Stimulated activated naive B cell treated with anti-CD40 and anti-IgM and Interleukin-4, amounts not matched to agents 10 μg/mL and 1 μg/mL and 100 μg/mL, for 72 hours (primary cell): ENCODE measurements at regions not wholly inside any gene's neighbourhood (a gene's known extent, or its start where the extent isn't known, plus 50 kb on each side); places are given as distances from the start of the nearest gene placed in this dataset.
"Not testable (repeated sequence)": the region's sequence is repeated elsewhere in the genome, so short reads cannot be mapped to it uniquely, and the experiment has no call there.

Experiments used
- ATAC-seq, 2 donors: fragments of 150-1000 bp; cut with Tn5 transposase; replicated peaks; 2 replicates each; pipeline ENCODE4 v1.10.0; 2021; ENCODE audit warnings: moderate library complexity in 1 of 2
- DNase-seq: peaks from one replicate; pipeline ENCODE4 v3.0.0; 2021
- H3K27ac Mint-ChIP-seq: one replicate; pipeline ENCODE4 v1.8.0; 2022; ENCODE audit warnings: mild to moderate bottlenecking, mixed read lengths
- H3K27me3 Mint-ChIP-seq, 2 donors: one replicate each; pipeline ENCODE4 v1.8.0; 2022; ENCODE audit warnings: mixed read lengths in 2 of 2
- H3K36me3 Mint-ChIP-seq, 2 donors: one replicate each; pipeline ENCODE4 v1.8.0; 2022; ENCODE audit warnings: mixed read lengths in 2 of 2, mild to moderate bottlenecking in 1 of 2
- H3K4me1 Mint-ChIP-seq, 2 donors: one replicate each; pipeline ENCODE4 v1.8.0; 2022; ENCODE audit warnings: mixed read lengths in 2 of 2, mild to moderate bottlenecking in 1 of 2
- H3K4me3 Mint-ChIP-seq, 2 donors: one replicate each; pipeline ENCODE4 v1.8.0; 2022; ENCODE audit warnings: mild to moderate bottlenecking in 2 of 2, mixed read lengths in 2 of 2, moderate library complexity in 1 of 2
- H3K9me3 Mint-ChIP-seq, 2 donors: one replicate each; pipeline ENCODE4 v1.8.0; 2022; ENCODE audit warnings: mixed read lengths in 2 of 2, mild to moderate bottlenecking in 1 of 2

DNA sequence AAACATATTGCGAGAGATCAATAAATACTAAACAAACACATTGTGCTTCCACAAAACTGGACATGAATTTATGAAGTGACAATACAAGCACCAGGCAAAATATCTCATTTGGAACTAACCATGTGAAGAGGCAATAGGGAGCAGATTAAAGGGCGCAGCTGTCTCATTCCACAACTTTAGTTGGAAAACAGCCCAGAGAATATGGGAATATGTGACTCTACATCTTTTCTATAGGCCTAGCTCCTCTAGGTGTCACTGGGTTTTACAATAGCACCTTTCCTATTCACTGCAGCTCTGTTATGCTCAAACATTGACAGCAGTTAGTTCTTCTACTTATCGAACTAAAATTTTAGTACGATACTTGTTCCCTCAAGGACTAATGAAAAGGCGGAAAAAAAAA, 866.3 kb upstream of the GBE1 start:
- Mint-ChIP-seq H3K9me3 (peaks cover 9 to 15% of the 10 kb centered on the region in 2 donors), H3K4me3 (no peak overlapping the region), H3K27ac (no peak overlapping the region), H3K27me3 (no peaks in the 10 kb centered on the region), H3K4me1 (no peaks in the 10 kb centered on the region), H3K36me3 (no peaks in the 10 kb centered on the region)
- DNase-seq (no peak), ATAC-seq (no peak)

DNA sequence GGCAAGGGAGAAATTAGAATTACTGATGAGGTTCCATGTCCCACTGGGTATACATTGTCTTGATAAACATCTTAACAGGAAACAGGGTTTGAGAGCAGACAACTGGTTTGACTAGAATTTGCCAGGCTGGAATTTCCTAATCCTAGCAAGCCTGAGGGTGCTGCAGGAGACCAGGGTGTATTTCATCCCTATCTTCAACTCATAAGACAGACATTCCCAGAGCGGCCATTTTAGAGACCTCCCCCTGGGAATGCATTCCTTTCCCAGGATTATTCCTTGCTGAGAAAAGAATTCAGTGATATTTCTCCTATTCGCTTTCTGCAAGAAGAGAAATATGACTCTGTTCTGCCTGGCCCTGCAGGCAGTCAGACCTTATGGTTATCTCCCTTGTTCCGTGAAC, 859.3 kb upstream of the GBE1 start:
- H3K27me3 Mint-ChIP-seq, H3K4me1 Mint-ChIP-seq, H3K4me3 Mint-ChIP-seq, ATAC-seq, DNase-seq, H3K36me3 Mint-ChIP-seq, H3K27ac Mint-ChIP-seq: not testable (repeated sequence)
- H3K9me3 Mint-ChIP-seq: peaks cover 15 to 22% of the 10 kb centered on the region in 2 donors

- no peaks in the 10 kb centered on the region for H3K27me3 Mint-ChIP-seq
- no peak overlapping the region for H3K4me3 Mint-ChIP-seq
- ATAC-seq: no peak
- no peaks in the 10 kb centered on the region for H3K4me1 Mint-ChIP-seq
- no peaks in the 10 kb centered on the region for H3K36me3 Mint-ChIP-seq
- DNase-seq: no peak
- no peak overlapping the region for H3K27ac Mint-ChIP-seq
- peaks cover 14 to 18% of the 10 kb centered on the region in 2 donors for H3K9me3 Mint-ChIP-seq
Observed at GRCh38 chr3:82618594-82618993, 857.1 kb upstream of the GBE1 start.

DNA sequence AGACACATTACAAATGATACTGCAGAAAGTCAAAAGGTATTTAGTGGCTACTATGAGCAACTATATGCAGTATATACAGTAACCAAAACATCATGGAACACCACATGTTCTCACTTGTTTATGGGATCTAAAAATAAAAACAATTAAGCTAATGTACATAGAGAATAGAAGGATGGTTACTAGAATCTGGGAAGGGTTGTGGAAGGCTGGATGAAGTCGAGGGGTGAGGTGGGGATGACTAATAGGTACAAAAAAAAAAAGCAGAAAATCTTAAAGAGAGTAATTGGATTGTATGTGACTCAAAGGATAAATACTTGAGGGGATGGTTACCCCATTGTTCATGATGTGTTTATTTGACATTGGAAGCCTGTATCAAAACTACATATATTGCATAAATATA, 848.8 kb upstream of the GBE1 start:
- Mint-ChIP-seq H3K4me1 (no peaks in the 10 kb centered on the region), H3K27me3 (no peaks in the 10 kb centered on the region), H3K27ac (no peak overlapping the region), H3K9me3 (peaks cover 1 to 17% of the 10 kb centered on the region in 2 donors), H3K4me3 (no peak overlapping the region), H3K36me3 (no peaks in the 10 kb centered on the region)
- DNase-seq (no peak), ATAC-seq (no peak)

GRCh38 chr3:82607391-82607790, 845.9 kb upstream of the GBE1 start:
- H3K27ac Mint-ChIP-seq: no peak overlapping the region
- no peaks in the 10 kb centered on the region for H3K27me3 Mint-ChIP-seq
- no peak for DNase-seq
- no peak overlapping the region for H3K4me3 Mint-ChIP-seq
- peaks cover 0 to 18% of the 10 kb centered on the region in 2 donors for H3K9me3 Mint-ChIP-seq
- H3K36me3 Mint-ChIP-seq: no peaks in the 10 kb centered on the region
- H3K4me1 Mint-ChIP-seq: no peaks in the 10 kb centered on the region
- ATAC-seq: no peak

- no peak for DNase-seq
- peaks cover 14 to 22% of the 10 kb centered on the region in 2 donors for H3K9me3 Mint-ChIP-seq
- H3K27ac Mint-ChIP-seq: no peak overlapping the region
- no peak for ATAC-seq
- no peaks in the 10 kb centered on the region for H3K4me1 Mint-ChIP-seq
- peaks cover 0 to 4% of the 10 kb centered on the region in 2 donors for H3K36me3 Mint-ChIP-seq
- H3K27me3 Mint-ChIP-seq: no peaks in the 10 kb centered on the region
- H3K4me3 Mint-ChIP-seq: no peak overlapping the region
Observed at GRCh38 chr3:82596805-82597204, 835.4 kb upstream of the GBE1 start.

DNA sequence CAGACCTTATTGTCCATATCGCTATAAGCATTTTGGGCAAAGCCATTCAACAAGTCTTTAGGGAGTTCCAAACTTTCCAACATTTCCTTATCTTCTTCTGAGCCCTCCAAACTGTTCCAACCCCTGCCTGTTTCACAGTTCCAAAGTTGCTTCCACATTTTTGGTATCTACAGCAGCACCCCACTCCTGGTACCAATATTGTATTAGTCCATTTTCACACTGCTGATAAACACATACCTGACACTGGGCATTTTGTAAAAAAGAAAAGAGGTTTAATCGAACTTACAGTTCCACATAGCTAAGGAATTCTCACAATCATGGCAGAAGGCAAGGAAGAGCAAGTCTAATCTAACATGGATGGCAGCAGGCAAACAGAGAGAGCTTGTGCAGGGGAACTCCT, 834.1 kb upstream of the GBE1 start:
- Mint-ChIP-seq H3K36me3 (peaks cover 0 to 4% of the 10 kb centered on the region in 2 donors), H3K9me3 (peaks cover 12 to 22% of the 10 kb centered on the region in 2 donors), H3K27me3 (no peaks in the 10 kb centered on the region), H3K27ac (no peak overlapping the region), H3K4me3 (no peak overlapping the region), H3K4me1 (no peaks in the 10 kb centered on the region)
- ATAC-seq (no peak), DNase-seq (no peak)

GRCh38 chr3:82587174-82587573, 825.7 kb upstream of the GBE1 start:
- H3K36me3 Mint-ChIP-seq: no peaks in the 10 kb centered on the region
- H3K27ac Mint-ChIP-seq: no peak overlapping the region
- H3K9me3 Mint-ChIP-seq: no peaks in the 10 kb centered on the region
- DNase-seq (no peak), ATAC-seq (no peak)
- no peak overlapping the region for H3K4me3 Mint-ChIP-seq
- H3K4me1 Mint-ChIP-seq: no peaks in the 10 kb centered on the region
- H3K27me3 Mint-ChIP-seq: no peaks in the 10 kb centered on the region

GRCh38 chr3:82586414-82586813, 825.0 kb upstream of the GBE1 start:
- DNase-seq (no peak), ATAC-seq (no peak)
- no peaks in the 10 kb centered on the region for H3K36me3 Mint-ChIP-seq
- H3K4me1 Mint-ChIP-seq: no peaks in the 10 kb centered on the region
- no peak overlapping the region for H3K27ac Mint-ChIP-seq
- no peaks in the 10 kb centered on the region for H3K9me3 Mint-ChIP-seq
- H3K27me3 Mint-ChIP-seq: no peaks in the 10 kb centered on the region
- no peak overlapping the region for H3K4me3 Mint-ChIP-seq

DNA sequence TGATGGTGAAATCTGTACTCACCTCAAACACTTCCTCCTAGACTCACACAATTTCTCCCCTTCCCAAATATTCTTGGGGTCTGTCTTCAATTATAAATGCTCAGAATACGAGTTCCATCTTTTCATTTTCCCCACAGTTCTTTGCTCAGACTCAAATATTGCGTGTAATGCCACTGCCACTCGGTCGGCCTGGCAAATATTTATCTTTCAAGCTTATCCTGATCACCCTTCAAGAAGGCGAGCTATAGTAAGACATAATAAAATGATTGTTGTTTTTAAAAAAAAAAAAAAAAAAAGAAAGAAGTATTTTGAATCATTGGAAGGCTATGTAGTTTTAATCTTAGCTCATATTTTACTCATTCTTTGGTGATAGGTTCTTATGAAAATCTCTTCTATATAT, 824.6 kb upstream of the GBE1 start:
- DNase-seq, ATAC-seq, H3K27ac Mint-ChIP-seq, H3K9me3 Mint-ChIP-seq, H3K27me3 Mint-ChIP-seq, H3K36me3 Mint-ChIP-seq, H3K4me3 Mint-ChIP-seq, H3K4me1 Mint-ChIP-seq: not testable (repeated sequence)

GRCh38 chr3:82585591-82585990, 824.1 kb upstream of the GBE1 start:
- H3K9me3 Mint-ChIP-seq, DNase-seq, H3K4me3 Mint-ChIP-seq, H3K36me3 Mint-ChIP-seq, ATAC-seq, H3K4me1 Mint-ChIP-seq, H3K27me3 Mint-ChIP-seq, H3K27ac Mint-ChIP-seq: not testable (repeated sequence)

- H3K9me3 Mint-ChIP-seq, H3K27me3 Mint-ChIP-seq, H3K4me3 Mint-ChIP-seq, H3K4me1 Mint-ChIP-seq, DNase-seq, H3K27ac Mint-ChIP-seq, H3K36me3 Mint-ChIP-seq, ATAC-seq: not testable (repeated sequence)
Observed at GRCh38 chr3:82584861-82585260, 823.4 kb upstream of the GBE1 start.

GRCh38 chr3:82584415-82584814, 823.0 kb upstream of the GBE1 start:
- not testable (repeated sequence) for DNase-seq, H3K27ac Mint-ChIP-seq, H3K36me3 Mint-ChIP-seq, H3K9me3 Mint-ChIP-seq, H3K4me1 Mint-ChIP-seq, H3K4me3 Mint-ChIP-seq, H3K27me3 Mint-ChIP-seq, ATAC-seq

DNA sequence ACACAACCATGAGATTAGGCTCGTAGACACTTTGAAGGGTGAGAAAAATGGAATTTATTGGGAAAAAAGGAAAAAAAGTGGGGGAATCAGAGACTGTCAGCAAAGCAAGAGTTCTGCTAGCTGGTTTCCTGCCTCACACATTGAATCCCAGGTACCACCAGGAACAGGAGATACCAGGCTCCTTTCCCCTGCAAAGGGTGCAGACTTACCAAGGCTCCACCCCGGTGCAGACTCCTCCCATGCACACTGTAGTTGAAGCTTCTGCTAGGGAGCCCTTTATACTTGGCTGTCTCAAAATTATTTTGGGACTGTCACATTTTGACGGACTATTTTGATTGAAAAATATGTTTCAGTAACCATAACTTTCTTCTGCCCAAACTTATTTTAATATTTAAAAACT, 819.9 kb upstream of the GBE1 start:
- Mint-ChIP-seq H3K27ac (no peak overlapping the region), H3K4me1 (no peaks in the 10 kb centered on the region), H3K4me3 (no peak overlapping the region), H3K27me3 (no peaks in the 10 kb centered on the region), H3K9me3 (no peaks in the 10 kb centered on the region), H3K36me3 (no peaks in the 10 kb centered on the region)
- ATAC-seq: no peak
- DNase-seq: no peak

DNA sequence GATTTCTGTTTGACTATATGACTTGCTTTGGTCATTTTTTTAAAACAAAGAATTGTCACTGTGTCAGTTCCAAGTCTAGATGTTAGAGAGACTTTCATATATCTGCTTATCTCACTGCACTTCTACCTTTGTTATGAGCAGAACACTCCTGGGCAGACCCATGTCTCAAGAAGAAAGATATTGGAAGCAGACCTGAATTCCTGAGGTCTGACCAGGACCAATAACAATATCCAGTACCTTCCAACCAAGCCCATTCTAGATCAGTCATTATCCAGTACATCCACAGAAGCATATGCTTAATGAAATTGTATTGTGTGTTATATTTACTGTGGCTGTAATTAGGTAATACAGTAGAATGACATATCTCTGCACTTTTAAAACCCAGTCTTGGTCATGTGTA, 811.3 kb upstream of the GBE1 start:
- Mint-ChIP-seq H3K36me3 (no peaks in the 10 kb centered on the region), H3K9me3 (no peaks in the 10 kb centered on the region), H3K27me3 (no peaks in the 10 kb centered on the region), H3K4me3 (no peak overlapping the region), H3K27ac (no peak overlapping the region), H3K4me1 (no peaks in the 10 kb centered on the region)
- DNase-seq: no peak
- no peak for ATAC-seq

DNA sequence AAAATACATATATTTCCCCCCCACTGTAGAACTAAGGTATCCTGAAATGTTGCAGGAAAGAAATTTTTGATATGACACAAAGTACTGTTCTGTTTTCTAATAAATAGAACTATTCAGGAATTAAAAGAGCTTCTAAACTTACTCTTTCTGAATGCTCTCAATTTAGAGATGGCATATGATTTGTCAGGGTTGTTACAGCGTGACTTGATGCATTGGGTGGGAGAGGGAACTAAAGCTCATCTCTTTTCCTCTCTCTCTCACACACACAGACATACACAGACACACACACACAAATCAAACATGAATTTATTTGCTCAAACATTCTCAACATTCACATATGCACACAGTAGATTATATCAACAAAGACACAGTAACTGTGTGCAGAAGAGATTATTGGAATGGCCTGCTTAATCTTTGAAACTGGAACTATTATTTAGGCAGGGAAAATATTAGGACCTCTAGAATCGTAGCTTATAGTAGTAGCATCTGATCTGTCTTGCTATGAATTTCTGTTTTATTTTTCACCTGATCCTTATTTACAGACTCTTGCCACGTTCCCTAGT, 807.4 kb upstream of the GBE1 start:
- ATAC-seq (no peak), DNase-seq (no peak)
- no peaks in the 10 kb centered on the region for H3K27me3 Mint-ChIP-seq
- peaks cover 0 to 5% of the 10 kb centered on the region in 2 donors for H3K9me3 Mint-ChIP-seq
- no peaks in the 10 kb centered on the region for H3K4me1 Mint-ChIP-seq
- H3K4me3 Mint-ChIP-seq: no peak overlapping the region
- H3K36me3 Mint-ChIP-seq: no peaks in the 10 kb centered on the region
- H3K27ac Mint-ChIP-seq: no peak overlapping the region
